ENCODE measurements at regions not wholly inside any gene's neighbourhood (a gene's known extent, or its start where the extent isn't known, plus 50 kb on each side); places are given as distances from the start of the nearest gene placed in this dataset.

GRCh38 chr7:80362677-80363076 is 149.2 kb downstream of the GNAT3 start:
- TF ChIP-seq CTCF (IDR thresholded peaks at IDR 0.05; ENCODE audit: unreplicated experiment) = no peak
- Mint-ChIP-seq H3K36me3 (ENCODE audit: low read depth, unreplicated experiment) (no peaks in the 10 kb centered on the region), H3K27ac (ENCODE audit: unreplicated experiment) (no peak overlapping the region), H3K4me1 (ENCODE audit: unreplicated experiment) (no peaks in the 10 kb centered on the region), H3K4me3 (ENCODE audit: unreplicated experiment) (no peak overlapping the region), H3K9me3 (ENCODE audit: unreplicated experiment) (no peaks in the 10 kb centered on the region), H3K27me3 (ENCODE audit: unreplicated experiment) (no peaks in the 10 kb centered on the region)
- no peak for DNase-seq (ENCODE audit: low spot score)

- Mint-ChIP-seq H3K27ac (ENCODE audit: unreplicated experiment) (no peak overlapping the region), H3K9me3 (ENCODE audit: unreplicated experiment) (no peaks in the 10 kb centered on the region), H3K27me3 (ENCODE audit: unreplicated experiment) (no peaks in the 10 kb centered on the region), H3K36me3 (ENCODE audit: low read depth, unreplicated experiment) (no peaks in the 10 kb centered on the region), H3K4me3 (ENCODE audit: unreplicated experiment) (no peak overlapping the region), H3K4me1 (ENCODE audit: unreplicated experiment) (no peaks in the 10 kb centered on the region)
- DNase-seq (ENCODE audit: low spot score) = no peak
- no peak for TF ChIP-seq CTCF (IDR thresholded peaks at IDR 0.05; ENCODE audit: unreplicated experiment)
Observed at GRCh38 chr7:80362010-80362618, 149.8 kb downstream of the GNAT3 start.

- no peak overlapping the region for H3K27ac Mint-ChIP-seq (ENCODE audit: unreplicated experiment)
- no peaks in the 10 kb centered on the region for H3K27me3 Mint-ChIP-seq (ENCODE audit: unreplicated experiment)
Observed at GRCh38 chr7:80359476-80359875, 152.4 kb downstream of the GNAT3 start.

GRCh38 chr7:80359029-80359428 is 152.8 kb downstream of the GNAT3 start:
- Mint-ChIP-seq H3K9me3 (ENCODE audit: unreplicated experiment) (no peaks in the 10 kb centered on the region), H3K36me3 (ENCODE audit: low read depth, unreplicated experiment) (no peaks in the 10 kb centered on the region), H3K4me3 (ENCODE audit: unreplicated experiment) (no peak overlapping the region), H3K27me3 (ENCODE audit: unreplicated experiment) (no peaks in the 10 kb centered on the region), H3K4me1 (ENCODE audit: unreplicated experiment) (no peaks in the 10 kb centered on the region), H3K27ac (ENCODE audit: unreplicated experiment) (no peak overlapping the region)
- TF ChIP-seq CTCF (IDR thresholded peaks at IDR 0.05; ENCODE audit: unreplicated experiment) = no peak
- DNase-seq (ENCODE audit: low spot score) = no peak

More at GRCh38 chr7:80359476-80359875, 152.4 kb downstream of the GNAT3 start:
- Mint-ChIP-seq H3K4me3 (ENCODE audit: unreplicated experiment) (no peak overlapping the region), H3K9me3 (ENCODE audit: unreplicated experiment) (no peaks in the 10 kb centered on the region), H3K36me3 (ENCODE audit: low read depth, unreplicated experiment) (no peaks in the 10 kb centered on the region), H3K4me1 (ENCODE audit: unreplicated experiment) (no peaks in the 10 kb centered on the region)
- no peak for DNase-seq (ENCODE audit: low spot score)
- no peak for TF ChIP-seq CTCF (IDR thresholded peaks at IDR 0.05; ENCODE audit: unreplicated experiment)

- H3K27me3 Mint-ChIP-seq (ENCODE audit: unreplicated experiment) = no peaks in the 10 kb centered on the region
Observed at GRCh38 chr7:80357530-80357929, 154.3 kb downstream of the GNAT3 start.

More at GRCh38 chr7:80357530-80357929, 154.3 kb downstream of the GNAT3 start:
- H3K9me3 Mint-ChIP-seq (ENCODE audit: unreplicated experiment) = no peaks in the 10 kb centered on the region
- TF ChIP-seq CTCF (IDR thresholded peaks at IDR 0.05; ENCODE audit: unreplicated experiment) = no peak
- H3K27ac Mint-ChIP-seq (ENCODE audit: unreplicated experiment) = no peak overlapping the region
- no peaks in the 10 kb centered on the region for H3K36me3 Mint-ChIP-seq (ENCODE audit: low read depth, unreplicated experiment)
- H3K4me1 Mint-ChIP-seq (ENCODE audit: unreplicated experiment) = no peaks in the 10 kb centered on the region
- DNase-seq (ENCODE audit: low spot score) = no peak
- no peak overlapping the region for H3K4me3 Mint-ChIP-seq (ENCODE audit: unreplicated experiment)

Measured in endothelial cell (in vitro differentiated cells).